ENCODE measurements at regions not wholly inside any gene's neighbourhood (a gene's known extent, or its start where the extent isn't known, plus 50 kb on each side); places are given as distances from the start of the nearest gene placed in this dataset.
A peak's percentile ranks its signal among the peaks of the same experiment; 100 is the strongest.

DNA sequence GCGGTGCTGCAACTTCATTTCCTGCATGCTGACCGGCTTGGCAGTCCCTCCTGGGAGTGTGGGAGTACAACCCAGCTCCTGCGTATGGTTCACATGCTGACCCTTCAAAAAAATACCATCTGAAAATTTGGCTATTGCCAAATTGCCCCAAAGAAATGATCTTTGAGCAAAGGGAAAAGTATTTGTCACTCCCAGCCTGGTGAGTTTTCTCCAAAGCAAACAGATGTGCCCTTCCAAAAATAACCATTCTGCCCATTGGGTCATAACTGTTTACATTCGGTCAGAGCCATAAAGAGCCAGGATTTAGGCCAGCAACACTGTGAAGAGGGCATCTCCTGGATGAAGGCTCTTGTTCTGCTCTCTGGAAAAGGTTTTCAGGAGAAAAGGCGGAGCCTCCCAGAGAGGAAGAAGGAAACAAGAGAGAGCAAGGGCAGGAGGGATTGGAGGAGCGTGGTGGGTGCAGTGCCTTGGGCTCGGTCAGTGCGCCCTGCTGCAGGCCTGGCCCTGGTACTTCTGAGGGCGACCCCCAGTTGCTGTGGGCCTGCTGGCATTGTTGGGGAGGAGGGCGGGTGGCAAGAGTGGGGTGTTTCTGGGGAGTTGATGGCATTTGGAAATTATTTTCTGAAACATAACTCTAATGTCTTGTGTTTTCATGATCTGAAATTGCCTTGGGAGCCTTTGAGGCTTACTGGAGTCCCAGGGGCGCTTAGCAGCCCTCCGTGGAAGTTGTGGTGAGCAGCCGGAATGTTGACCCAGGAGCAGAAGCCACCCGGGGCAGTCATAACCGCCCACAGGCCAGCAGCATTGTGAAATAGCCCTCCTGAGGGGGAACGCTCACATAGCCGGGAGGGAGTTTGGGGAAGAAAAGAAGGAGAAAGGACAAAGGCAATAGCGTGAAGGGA is 248.4 kb downstream of the MYLK4 start:
- DNase-seq: no peak

DNA sequence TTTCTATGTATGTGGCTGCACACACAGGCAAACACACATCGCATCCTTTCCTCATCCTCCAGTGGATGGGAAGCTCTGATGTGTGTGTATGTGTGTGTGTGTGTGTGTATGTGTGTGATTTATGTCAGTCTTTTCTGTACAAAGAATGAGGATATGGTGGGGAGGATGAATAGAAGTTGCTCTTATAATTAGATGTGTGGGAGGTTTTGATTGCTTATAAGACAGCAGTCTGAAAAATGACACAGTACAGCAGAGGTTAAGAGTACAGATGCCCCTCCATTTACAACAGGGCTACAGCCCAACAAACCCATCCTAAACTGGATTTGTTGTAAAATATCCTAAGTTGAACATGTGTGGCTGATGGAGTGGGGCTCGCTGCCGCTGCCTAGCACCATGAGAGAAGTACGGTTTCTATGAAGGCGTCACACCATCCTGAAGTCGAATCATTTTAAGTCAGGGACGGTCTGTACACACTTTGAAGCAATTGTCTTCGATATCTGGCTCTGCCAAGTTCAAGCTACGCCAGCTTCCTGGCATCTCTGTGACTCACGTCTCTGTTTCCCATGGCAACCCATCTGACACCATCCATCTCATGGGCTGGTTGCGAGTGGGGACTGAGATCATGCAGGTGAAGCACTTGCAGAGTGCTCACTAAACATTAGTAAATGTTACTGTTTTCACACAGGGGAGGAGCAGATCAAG is 252.6 kb downstream of the MYLK4 start:
- no peak for DNase-seq

DNA sequence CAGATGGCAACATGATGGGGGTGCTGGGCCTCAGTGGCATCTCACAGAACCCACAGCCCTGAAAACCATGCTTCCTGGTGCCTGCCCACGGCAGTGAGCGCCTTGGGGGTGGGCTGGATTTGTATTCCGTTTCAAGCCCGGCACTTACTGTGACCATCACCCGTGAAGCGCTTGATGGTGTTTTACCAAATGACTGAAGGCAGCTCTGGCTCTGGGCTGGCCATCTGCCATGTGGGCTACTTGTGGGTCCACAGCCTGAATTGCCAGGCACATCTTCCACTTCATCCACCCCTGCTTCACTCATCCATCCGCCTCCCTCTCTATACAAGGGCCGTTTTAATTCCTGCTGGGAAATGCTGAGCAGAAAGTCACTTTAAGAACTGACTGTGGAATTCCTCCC is 250.9 kb upstream of the GMDS start:
- no peak for DNase-seq

DNA sequence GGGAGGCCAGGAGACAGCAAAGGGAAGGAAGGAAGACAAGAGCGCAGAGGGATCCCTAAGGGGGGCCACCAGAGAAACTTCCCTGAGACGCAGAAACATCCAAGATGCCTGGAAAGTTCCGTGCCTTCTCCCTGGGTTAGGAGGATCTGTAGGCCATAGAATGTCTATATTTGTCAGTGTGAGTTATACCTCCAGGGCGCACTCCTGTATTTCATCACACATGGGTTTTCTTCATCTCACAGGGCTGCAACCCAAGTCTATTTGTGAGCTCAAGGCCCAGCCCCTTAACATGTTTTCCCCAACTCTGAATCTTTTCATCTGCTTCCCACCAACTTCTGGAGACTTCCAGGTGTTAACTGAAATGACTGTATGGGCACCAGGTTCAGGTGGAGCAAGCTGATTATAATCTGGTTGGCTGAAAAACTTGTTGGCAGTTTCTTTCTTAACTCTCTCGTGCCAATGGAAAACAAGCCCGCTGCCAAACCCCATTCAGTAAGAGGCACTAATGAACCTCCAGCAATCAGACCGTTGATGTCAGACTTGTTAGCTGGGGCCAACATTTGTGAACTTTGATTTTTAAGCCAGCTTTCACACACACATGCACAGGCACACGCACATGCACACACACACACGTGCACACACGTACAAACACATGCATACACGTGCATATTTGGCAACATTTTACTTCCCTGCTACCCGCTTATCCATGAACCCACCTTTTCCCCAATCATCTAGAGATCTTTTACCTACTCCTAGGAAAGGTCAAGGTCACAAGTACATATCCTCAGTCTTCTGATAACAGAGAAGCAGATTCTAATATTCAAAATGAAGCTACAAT is 247.5 kb upstream of the GMDS start:
- DNase-seq: no peak

DNA sequence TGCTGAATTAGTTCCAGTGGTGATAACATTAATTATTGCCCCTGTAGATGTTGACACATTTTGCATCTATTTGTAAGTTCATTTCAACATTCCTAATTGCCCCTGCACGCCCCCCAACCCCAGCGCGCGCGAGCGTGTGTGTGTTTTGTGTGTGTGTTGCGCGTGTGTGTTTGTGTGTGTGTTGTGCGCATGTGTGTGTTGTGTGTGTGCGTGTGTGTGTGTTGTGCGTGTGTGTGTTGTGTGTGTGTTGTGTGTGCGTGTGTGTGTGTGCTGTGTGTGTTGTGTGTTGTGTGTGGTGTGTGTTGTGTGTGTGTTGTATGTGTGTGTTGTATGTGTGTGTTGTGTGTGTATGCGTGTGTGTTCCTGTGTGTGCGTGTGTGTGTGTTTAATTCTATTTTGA is 245.7 kb upstream of the GMDS start:
- no peak for DNase-seq

DNA sequence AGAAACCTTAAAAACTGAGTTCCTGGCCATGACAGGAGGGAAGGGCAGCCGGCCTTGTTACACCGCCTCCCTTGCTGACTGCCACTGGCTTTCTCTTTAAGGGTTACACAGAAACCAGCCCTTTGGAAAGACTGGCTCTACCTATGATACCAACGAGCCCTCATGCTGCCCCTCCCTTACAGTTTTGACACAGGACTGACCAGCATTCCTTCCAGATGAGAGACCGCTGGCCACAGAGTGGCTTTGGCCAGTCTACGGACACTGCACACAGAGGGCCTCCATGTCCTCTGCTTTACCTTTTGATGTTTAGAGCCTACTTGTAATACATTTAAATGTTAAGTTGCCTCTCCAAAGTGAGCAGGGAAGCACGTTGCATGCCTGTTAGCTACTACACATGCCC is 243.2 kb upstream of the GMDS start:
- DNase-seq: no peak

DNA sequence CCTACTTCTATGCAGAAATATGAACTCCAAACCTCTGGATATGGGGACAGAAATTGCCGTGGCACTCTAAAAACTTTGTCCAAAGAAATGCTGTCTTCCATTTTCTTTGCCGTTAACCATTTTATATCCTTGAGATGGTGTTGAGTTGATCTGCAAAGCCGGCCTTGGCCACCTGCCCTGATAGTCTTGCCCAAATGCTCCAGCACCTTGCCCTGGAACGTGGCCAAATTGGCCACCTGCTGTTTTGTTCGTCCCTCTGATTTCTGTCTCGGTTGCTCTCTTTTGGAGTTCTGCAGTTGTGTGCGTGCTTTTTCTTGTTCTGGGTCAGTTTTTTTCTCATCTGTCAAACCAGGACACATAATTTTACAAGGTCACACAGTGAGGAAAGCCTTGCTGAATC is 239.7 kb upstream of the GMDS start:
- DNase-seq: no peak

DNA sequence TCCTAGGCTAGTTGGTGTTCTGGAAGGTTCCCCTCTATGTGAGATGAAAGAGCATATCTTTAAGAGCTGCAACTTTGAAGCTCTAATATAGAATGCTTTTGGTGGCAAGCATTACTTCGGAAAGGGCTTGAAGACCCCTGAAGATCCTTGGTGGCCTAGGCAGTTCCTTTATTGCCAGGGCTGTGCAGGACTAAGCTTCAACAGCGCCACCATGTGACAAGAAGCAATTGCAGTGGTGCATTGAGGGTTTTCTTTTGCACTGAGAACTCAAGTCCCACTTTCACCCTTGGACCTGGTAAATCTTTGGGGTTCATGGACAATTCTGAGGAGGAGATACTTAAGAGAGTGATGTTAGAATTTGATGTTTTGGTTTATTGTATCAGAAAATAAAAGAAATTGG is 237.4 kb upstream of the GMDS start:
- DNase-seq: peak; percentile 57

DNA sequence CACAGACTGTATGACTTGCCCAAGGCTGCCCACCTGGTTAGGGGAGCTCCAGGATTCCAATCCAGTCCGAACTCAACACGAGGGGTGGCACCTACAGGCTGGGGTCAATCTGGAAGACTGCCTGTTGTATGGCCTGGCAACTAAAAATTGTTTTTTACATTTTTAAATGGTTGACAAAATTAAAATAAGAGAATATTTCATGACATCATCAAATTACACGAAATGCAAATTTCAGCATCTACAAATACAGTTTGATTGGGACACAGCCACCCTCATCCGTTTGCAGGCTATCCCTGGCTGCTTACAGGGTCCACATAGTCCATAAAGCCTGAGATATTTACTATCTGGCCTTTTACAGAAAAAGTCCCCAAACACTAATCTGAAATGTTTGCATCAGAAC is 235.9 kb upstream of the GMDS start:
- DNase-seq: no peak

DNA sequence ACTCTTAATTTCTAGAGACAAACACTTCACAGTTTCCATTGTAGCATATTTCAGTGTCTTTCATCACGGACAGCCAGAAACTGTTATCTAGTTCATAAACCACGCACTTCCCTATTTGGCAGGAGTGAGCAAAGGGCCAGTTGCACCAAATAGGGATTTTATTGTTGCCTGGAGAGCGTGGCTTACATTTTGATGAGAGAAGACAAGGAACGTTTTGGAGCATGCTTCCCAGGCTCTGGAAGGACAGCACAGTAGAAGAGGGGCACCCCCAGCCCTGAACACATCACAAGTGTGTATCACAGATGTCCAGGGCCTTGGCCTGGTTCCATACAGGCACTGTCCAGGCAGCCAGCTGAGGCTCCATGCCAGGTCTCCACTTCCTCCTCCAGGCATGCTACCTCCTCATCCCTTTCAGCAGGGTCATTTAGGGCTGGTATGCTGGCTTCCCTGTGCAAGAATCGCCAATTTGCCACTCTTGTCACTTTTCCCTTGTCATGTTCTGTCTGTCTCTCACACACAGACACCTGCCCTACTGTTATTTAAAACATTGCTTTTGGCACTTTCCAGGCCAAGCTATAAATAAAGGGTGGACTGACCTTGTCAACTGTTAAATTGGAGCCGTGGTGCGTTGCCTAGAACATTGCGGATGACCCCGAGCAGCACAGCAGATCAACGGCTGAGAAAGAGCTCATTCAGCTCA is 235.0 kb upstream of the GMDS start:
- peak; percentile 94 for DNase-seq

DNA sequence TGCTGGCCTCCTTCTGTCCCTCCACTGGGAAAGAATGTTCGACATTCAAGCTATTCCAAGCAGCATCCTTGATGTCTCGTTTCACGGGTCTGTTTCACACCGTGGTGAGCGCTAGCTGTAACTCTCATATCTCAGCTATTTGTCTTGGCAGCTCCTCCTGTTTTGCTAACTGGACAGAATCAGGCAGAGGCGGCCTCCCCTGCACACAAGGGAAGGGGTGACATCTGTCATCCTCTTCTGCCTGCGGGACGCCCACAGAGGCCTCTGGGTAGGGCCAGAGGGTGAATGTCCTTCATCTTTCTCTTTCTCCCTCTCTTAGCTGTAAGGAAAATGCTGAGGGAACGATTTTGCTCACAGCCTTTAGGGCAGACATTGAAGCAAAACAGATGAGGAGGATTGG is 232.8 kb upstream of the GMDS start:
- no peak for DNase-seq

DNA sequence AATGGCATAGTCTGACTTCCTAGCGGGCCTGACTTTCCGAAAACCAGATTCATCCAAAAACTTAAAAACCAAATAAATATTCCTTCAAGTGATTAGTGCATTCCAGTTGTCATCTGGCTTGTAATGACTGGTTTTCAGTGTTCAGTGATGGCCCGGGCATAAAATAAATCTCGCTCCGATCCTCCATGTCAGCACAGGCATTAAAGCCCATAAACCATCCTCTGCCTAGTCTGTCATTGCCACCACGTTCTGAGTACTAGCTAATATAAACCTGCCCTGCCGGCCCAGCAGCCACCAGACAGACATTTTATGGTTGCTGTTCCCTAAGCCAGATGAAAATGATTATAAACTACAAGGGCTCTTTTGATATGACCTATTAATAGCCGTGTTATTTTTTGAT is 232.3 kb upstream of the GMDS start:
- no peak for DNase-seq

DNA sequence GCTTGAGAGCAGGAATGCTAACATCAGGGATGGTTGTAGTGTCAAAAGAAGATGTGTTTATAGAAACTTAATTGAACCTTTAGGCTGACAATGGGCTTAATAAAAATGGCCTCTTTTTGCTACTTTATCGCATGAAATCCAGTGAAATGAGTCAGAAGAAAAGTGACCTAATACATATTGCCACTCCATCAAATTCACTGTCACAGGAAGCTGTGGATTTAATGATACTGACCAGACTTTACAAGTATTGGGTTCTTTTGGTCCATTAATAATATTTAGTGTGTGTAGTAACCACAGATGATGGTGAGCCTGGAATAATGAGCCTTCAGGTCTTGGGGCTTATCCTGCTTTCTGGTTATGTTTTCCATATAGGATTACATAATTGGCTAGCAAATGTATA is 231.8 kb upstream of the GMDS start:
- peak; percentile 26 for DNase-seq

DNA sequence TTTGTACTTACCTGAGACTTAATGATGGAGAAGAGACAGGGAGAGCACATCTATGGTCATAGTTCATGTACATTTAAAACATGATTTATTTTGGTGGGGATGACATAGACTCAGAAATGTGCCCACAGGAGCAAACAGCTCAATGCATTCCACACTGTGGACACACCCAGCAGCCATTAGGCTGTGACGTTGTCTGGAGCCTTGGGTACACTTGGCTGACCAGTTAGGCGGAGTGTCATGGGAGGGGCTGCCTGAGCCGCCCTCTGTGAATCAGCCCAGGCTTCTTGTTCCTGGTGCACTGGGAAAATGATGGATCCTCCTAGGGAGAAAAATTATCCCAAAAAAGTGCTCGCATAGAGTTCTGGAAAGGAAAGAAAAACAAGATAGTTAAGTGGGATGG is 231.0 kb upstream of the GMDS start:
- DNase-seq: no peak

DNA sequence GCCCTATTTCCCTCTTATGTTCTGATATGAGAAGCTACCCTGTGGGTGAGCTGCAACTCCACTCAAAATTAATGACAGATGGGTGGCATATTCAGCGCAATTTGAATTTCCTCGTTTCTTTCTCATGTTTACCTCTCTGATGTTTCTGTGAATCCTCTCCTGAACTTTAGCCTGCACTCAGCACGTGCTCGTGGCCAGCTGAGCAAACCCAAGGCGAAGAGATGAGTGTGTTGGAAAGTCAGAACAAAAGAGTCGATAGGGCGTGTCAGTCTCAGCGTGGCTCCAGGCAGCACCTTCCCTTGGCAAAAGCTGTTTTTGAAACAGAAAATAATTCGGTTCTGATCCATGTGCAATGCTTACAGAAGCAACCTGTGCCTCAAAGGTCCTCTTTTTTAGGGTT is 226.1 kb upstream of the GMDS start:
- DNase-seq: no peak

DNA sequence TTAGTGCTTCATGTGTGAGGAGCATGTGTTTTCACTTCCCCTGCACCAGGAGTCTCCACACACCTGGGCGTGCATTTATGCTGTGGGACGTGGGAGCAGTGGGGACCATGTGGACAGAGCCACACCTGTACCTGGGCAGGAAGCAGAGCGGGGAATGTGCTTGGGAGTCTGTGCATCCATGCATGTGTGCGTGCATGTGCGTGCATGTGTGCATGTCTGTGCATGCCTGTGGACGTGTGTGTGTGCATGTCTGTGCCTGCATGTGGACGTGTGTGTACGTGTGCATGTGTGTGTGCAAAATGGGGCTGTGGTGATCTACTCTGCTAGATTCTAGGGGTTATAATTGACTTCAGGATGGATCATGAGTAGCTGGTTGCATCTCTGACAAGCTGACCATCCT is 224.0 kb upstream of the GMDS start:
- no peak for DNase-seq

DNA sequence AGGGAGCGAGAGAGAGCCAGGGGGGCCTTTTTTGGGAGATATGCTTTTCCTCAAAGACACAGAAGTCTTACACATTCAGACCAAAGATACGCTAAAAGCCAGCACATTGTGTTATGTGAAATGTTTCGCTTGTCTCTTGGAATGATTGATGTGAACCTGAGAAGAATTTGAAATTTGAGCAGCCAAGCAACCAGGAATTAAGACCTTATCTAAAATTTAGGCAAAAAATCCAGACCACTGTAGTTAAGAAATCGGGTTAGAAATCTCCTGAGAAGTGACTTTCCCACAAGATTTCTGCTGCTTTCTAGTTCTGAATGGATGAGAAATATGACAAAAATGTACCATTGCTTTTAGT is 223.2 kb upstream of the GMDS start:
- no peak for DNase-seq

DNA sequence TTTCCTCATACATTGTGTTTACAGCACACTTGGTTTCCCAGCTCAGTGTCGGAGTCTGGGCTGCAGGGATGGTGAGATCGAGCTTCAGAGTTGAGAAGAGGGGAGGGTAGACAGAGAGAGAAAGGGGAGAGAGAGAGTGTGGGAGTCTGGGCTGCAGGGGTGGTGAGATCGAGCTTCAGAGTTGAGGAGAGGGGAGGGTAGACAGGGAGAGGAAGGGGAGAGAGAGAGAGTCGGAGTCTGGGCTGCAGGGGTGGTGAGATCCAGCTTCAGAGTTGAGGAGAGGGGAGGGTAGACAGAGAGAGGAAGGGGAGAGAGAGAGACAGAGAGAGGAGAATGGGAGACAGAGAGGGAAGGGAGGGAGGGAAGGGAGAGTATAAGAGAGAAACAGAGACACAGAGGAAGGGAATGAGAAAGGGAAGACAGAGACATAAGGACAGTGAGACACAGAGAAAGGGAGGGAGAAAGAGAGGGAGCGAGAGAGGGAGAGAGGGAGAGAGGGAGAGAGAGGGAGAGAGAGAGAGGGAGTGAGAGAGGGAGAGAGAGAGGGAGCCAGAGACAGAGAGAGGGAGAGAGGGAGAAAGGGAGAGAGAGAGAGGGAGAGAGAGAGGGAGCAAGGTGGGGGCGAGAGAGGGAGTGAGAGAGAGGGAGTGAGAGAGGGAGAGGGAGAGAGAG is 222.7 kb upstream of the GMDS start:
- no peak for DNase-seq

DNA sequence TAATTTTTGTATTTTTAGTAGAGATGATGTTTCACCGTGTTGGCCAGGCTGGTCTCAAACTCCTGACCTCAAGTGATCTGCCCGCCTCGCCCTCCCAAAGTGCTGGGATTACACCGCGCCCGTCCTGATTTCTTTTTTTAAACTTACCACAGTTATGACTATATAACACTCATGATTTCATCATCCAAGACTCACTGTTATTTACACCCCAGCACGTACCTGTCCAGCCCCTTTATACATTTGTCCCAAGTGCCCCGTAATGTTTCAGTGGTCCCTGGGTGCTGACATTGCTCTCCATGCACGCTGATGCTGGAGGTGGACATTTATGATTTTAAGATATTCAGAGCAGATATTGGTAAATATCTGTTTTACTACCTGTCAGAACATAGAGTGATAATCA is 219.9 kb upstream of the GMDS start:
- DNase-seq: no peak

DNA sequence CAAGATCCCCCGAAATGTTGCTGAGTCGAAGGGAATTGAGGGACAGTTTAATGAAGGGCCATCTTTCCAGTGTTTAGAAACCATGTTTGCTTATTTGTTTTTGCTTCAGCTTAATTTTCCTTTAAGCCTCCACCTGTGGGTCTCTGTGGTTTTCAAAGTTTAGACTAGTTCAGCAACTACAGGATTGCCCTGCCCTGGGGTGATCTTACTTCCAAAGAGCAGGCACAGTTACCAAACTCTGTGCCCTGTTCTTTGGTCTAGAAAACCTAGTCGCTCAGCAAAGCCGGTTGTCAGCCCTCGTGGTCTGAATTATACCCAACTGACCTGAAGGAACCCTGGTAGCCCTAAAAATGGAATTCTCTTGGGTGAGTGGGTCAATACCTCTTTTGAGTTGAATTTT is 219.2 kb upstream of the GMDS start:
- DNase-seq: no peak

DNA sequence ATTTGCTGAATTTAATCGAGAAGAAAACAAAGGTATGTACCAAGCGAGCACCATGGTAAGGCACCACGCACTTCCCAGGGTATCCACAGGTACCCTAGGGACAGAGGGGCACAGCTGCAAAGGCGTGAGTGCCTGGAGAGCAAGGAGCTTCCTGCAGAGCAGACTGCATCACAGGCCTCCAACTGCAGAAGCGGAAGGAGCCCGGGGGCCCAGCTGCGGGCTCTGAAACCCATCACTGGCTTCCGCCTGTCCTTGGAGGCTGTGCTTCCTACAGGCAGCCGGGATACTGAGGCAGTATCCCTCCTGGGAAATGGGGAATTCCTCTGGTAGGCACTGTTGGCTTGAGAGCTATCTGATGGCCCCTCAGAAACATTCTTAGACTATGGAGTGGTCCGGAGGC is 217.4 kb upstream of the GMDS start:
- DNase-seq: no peak

DNA sequence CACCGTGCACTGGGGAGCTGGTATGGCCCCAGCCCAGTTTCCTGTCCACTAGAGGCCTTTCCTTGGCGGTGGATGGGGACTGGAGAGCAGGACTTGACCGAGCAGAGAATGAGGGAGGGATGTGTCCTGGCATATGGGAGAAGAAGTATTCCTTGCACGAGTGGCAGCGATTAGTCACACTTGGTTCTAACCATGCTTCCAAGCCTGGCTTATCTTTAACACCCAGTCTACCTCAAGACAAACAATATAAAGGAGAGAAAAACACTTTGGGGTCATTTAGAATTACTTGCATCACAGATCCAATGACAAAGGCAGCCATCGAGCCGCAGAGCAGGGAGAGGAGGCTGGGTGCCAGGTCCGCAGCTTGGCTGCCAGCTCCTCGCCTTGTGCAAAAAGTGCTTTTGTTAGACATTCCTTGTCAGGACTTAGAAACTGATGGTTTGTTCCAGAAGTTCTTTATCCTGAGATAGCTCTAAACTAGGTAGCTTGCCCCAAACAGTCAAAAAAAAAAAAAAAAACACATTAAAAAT is 214.9 kb upstream of the GMDS start:
- DNase-seq: no peak
